ENCODE measurements at regions not wholly inside any gene's neighbourhood (a gene's known extent, or its start where the extent isn't known, plus 50 kb on each side); places are given as distances from the start of the nearest gene placed in this dataset.

- Histone ChIP-seq H3K9me3 (no peaks in the 10 kb centered on the region), H3K4me1 (no peaks in the 10 kb centered on the region), H3K27ac (peak overlapping the region in 1 of 8 donors; percentile 17), H3K4me3 (no peak overlapping the region), H3K36me3 (no peaks in the 10 kb centered on the region), H3K27me3 (replicated peaks in 1 of 7) (peaks cover 0 to 6% (median 0%) of the 10 kb centered on the region in 7 donors)
- intact Hi-C loops (cut with DNase I; ENCODE audit: low total_unique reads), result no loop called here
- DNase-seq, result no peak
- WGBS, 5 donors, result 76 to 90% (median 78%) methylated on average over 2 of the region's 2 CpGs
- TF ChIP-seq CTCF (IDR thresholded peaks at IDR 0.05 in 8 of 11, conservative IDR thresholded peaks at IDR 0.05 in 3 of 11) (no peak), POLR2A (IDR thresholded peaks at IDR 0.05) (no peak), POLR2AphosphoS5 (IDR thresholded peaks at IDR 0.05) (no peak)
Measured at GRCh38 chr1:184315254-184315653, 71.6 kb upstream of the C1orf21 start.

- H3K27ac ChIP-seq, result no peak overlapping the region
- TF ChIP-seq POLR2A (IDR thresholded peaks at IDR 0.05) (no peak), CTCF (IDR thresholded peaks at IDR 0.05 in 8 of 11, conservative IDR thresholded peaks at IDR 0.05 in 3 of 11) (no peak), POLR2AphosphoS5 (IDR thresholded peaks at IDR 0.05) (no peak)
- no peak for DNase-seq
- intact Hi-C loops (cut with DNase I; ENCODE audit: low total_unique reads), result no loop called here
- H3K36me3 ChIP-seq, result no peaks in the 10 kb centered on the region
- WGBS, 5 donors, result 87 to 92% (median 88%) methylated on average over 3 of the region's 3 CpGs
- H3K4me1 ChIP-seq, result no peaks in the 10 kb centered on the region
- H3K9me3 ChIP-seq, result no peaks in the 10 kb centered on the region
- H3K4me3 ChIP-seq, result no peak overlapping the region
- H3K27me3 ChIP-seq (replicated peaks in 1 of 7), result no peaks in the 10 kb centered on the region
Measured at GRCh38 chr1:184319879-184320278, 67.0 kb upstream of the C1orf21 start.

GRCh38 chr1:184322253-184322652, 64.6 kb upstream of the C1orf21 start:
- intact Hi-C loops (cut with DNase I; ENCODE audit: low total_unique reads), result no loop called here
- H3K36me3 ChIP-seq, result no peaks in the 10 kb centered on the region
- no peak overlapping the region for H3K27ac ChIP-seq
- no peaks in the 10 kb centered on the region for H3K9me3 ChIP-seq
- H3K4me1 ChIP-seq, result no peaks in the 10 kb centered on the region
- no peak overlapping the region for H3K4me3 ChIP-seq
- DNase-seq, result no peak
- 88 to 97% (median 93%) methylated on average over 6 of the region's 6 CpGs for WGBS, 5 donors
- H3K27me3 ChIP-seq (replicated peaks in 1 of 7), result no peaks in the 10 kb centered on the region
- no peak for TF ChIP-seq POLR2AphosphoS5 (IDR thresholded peaks at IDR 0.05)
- TF ChIP-seq POLR2A (IDR thresholded peaks at IDR 0.05), result no peak
- no peak for TF ChIP-seq CTCF (IDR thresholded peaks at IDR 0.05 in 8 of 11, conservative IDR thresholded peaks at IDR 0.05 in 3 of 11)

GRCh38 chr1:184324972-184325371, 61.9 kb upstream of the C1orf21 start:
- DNase-seq, result no peak
- H3K4me3 ChIP-seq, result no peak overlapping the region
- no peaks in the 10 kb centered on the region for H3K36me3 ChIP-seq
- H3K9me3 ChIP-seq, result no peaks in the 10 kb centered on the region
- peaks cover 0 to 8% (median 0%) of the 10 kb centered on the region in 7 donors for H3K27me3 ChIP-seq (replicated peaks in 1 of 7)
- TF ChIP-seq POLR2AphosphoS5 (IDR thresholded peaks at IDR 0.05) (no peak), POLR2A (IDR thresholded peaks at IDR 0.05) (no peak), CTCF (IDR thresholded peaks at IDR 0.05 in 8 of 11, conservative IDR thresholded peaks at IDR 0.05 in 3 of 11) (no peak)
- WGBS, 5 donors, result 62 to 86% (median 72%) methylated on average over 3 of the region's 3 CpGs
- no peak overlapping the region for H3K27ac ChIP-seq
- intact Hi-C loops (cut with DNase I; ENCODE audit: low total_unique reads), result no loop called here
- no peaks in the 10 kb centered on the region for H3K4me1 ChIP-seq

Measured in spleen (tissue), 11 donors.